ENCODE measurements at regions not wholly inside any gene's neighbourhood (a gene's known extent, or its start where the extent isn't known, plus 50 kb on each side); places are given as distances from the start of the nearest gene placed in this dataset.

DNA sequence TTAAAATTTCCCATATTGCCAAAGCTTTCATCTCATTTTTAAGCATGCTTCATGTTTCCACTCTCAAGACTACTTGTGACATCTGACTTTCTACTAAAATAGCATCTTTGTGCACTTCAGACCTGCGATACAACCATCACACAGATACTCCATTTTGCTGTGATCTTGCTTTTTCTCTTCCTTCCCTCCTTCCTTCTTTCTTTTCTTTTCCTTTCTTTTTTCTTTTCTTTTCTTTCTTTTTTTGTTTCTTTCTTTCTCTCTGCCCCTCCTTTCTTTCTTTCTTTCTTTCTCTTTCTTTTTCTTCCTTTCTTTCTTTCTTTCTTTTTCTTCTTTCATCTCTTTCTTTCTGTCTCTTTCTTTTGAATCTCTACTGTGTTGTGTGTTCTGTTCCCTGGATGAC lies 194.0 kb upstream of the KCND2 start:
- TF ChIP-seq CTCF (IDR thresholded peaks at IDR 0.05) (no peak), POLR2A (IDR thresholded peaks at IDR 0.05) (no peak)

All from heart left ventricle (tissue), 13 donors.